Breast epithelium (tissue), 3 donors: ENCODE measurements at regions not wholly inside any gene's neighbourhood (a gene's known extent, or its start where the extent isn't known, plus 50 kb on each side); places are given as distances from the start of the nearest gene placed in this dataset.
A peak's percentile ranks its signal among the peaks of the same experiment; 100 is the strongest.

Source experiments
- CTCF ChIP-seq, 3 donors: fragments of 450-650 bp; IDR thresholded peaks; one replicate each; pipeline ENCODE4 v1.5.1; 2016 to 2017; ENCODE audit warnings: antibody characterized with exemption in 3 of 3, mild to moderate bottlenecking in 3 of 3, moderate library complexity in 3 of 3
- POLR2A ChIP-seq: fragments of 450-650 bp; IDR thresholded peaks from one replicate; pipeline ENCODE4 v1.6.1; 2016; ENCODE audit warnings: antibody characterized with exemption, mild to moderate bottlenecking, moderate library complexity
- POLR2AphosphoS5 ChIP-seq, 3 donors: sonication (generic); formaldehyde crosslinking; IDR thresholded peaks; one replicate each; pipeline ENCODE4 v1.6.1; 2017; ENCODE audit warnings: antibody characterized with exemption in 3 of 3

- TF ChIP-seq CTCF (IDR thresholded peaks at IDR 0.05) (no peak), POLR2AphosphoS5 (IDR thresholded peaks at IDR 0.05) (peak in 1 of 3 donors; percentile 34), POLR2A (no peak)
These were observed 113.9 kb upstream of the TMEM170B start for GRCh38 chr6:11423667-11424066.
